GM18507 (cell line): ENCODE measurements at regions not wholly inside any gene's neighbourhood (a gene's known extent, or its start where the extent isn't known, plus 50 kb on each side); places are given as distances from the start of the nearest gene placed in this dataset.

Experiments used
- DNase-seq: peaks from one replicate; pipeline ENCODE4 v3.0.0; 2011; ENCODE audit warnings: low read depth; ENCODE audit not compliant: insufficient read length; ENCODE audit errors: extremely low spot score
- FAIRE-seq: peaks from 2 replicates; lab custom pipeline; 2011; peaks lifted over from hg19 to GRCh38; lab: Jason Lieb, UNC

GRCh38 chr19:30924069-30924636, 425.1 kb downstream of the TSHZ3 start:
- FAIRE-seq (no peak), DNase-seq (no peak)

- FAIRE-seq: no peak
Measured at GRCh38 chr19:30923621-30924020, 425.6 kb downstream of the TSHZ3 start.

GRCh38 chr19:30923096-30923495, 426.1 kb downstream of the TSHZ3 start:
- DNase-seq (no peak), FAIRE-seq (no peak)

More at GRCh38 chr19:30923621-30924020, 425.6 kb downstream of the TSHZ3 start:
- DNase-seq: no peak

GRCh38 chr19:30920222-30920621, 429.0 kb downstream of the TSHZ3 start:
- no peak for DNase-seq
- no peak for FAIRE-seq

- FAIRE-seq (no peak), DNase-seq (no peak)
Measured at GRCh38 chr19:30919737-30920136, 429.5 kb downstream of the TSHZ3 start.

DNA sequence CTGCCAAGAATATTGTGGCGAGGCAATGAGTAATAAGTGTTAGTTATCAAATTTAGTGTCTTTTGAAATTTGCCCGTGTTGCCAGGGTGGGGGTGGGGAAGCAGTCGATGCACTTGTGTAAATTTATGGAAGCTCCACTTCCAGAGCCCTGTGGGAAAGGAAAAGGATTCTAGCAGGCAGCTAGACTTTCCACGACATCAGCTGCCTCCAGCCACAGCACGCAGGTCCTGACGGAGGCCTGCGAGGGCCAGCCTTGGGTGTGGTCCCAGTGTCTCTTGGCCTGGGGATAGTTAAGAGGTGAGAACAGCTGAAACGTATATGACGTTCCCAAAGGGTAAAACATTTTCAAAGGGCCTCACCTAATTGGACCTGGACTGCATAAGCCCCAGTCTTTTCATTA, 433.0 kb downstream of the TSHZ3 start:
- no peak for DNase-seq
- no peak for FAIRE-seq

GRCh38 chr19:30911491-30911890, 437.7 kb downstream of the TSHZ3 start:
- no peak for DNase-seq
- no peak for FAIRE-seq

DNA sequence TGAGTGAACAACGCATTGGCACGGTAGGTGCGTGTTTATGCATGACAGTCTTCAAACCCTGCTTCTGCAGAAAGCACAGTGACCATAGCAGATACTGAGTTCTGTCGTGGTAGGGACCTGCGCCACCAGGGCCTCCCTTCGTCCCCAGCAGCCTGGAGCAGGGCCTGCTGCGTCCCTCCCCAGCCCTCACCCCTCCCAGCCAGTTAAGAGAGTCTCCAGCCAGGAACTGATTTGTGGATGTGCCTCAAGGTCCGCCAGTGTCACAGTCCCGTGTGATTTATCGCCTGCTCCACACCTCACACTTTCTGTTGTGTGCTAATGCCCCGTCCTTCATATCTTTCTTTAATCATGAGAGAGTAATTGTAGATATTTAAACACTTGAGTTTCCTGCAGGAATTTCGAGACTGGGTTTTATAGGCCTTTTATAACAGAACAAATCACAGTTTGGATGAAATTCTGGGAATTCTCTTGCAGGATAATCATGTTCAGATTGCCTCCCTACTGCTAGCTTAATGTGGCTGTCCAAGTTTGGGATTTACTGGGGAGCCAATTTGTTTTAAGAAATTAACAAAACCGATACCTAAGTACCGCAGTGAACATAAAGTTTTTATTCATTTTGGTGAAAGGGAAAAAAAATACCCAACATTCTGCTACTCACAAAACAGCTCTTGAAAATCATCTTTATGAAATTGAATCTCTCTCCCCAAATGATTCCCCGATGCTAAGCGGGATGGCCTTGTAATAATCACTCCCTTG, 438.6 kb downstream of the TSHZ3 start:
- FAIRE-seq: no peak

DNA sequence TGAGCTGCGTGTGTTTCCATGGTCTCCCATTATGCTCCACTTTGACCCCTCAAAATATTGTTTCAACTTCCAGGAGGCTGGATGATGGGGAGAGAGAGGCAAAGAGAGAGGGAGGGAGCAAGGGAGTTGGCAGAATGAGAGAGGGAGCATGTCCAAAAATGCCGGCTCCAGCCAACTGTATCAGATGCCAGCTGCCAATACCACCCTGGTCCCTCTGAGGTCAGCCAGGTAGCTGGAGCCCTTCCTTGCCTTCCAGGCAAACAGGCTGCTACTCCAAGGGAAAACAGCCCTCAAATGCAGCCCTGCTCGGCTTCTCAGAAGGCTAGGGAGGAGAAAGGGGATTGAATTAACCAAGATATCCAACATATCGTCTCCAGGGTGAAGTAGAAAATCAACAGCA, 440.0 kb downstream of the TSHZ3 start:
- DNase-seq (no peak), FAIRE-seq (no peak)

More for the DNA sequence above, 438.6 kb downstream of the TSHZ3 start:
- DNase-seq: no peak

- DNase-seq (no peak), FAIRE-seq (no peak)
Measured at GRCh38 chr19:30908262-30908771, 440.9 kb downstream of the TSHZ3 start.

DNA sequence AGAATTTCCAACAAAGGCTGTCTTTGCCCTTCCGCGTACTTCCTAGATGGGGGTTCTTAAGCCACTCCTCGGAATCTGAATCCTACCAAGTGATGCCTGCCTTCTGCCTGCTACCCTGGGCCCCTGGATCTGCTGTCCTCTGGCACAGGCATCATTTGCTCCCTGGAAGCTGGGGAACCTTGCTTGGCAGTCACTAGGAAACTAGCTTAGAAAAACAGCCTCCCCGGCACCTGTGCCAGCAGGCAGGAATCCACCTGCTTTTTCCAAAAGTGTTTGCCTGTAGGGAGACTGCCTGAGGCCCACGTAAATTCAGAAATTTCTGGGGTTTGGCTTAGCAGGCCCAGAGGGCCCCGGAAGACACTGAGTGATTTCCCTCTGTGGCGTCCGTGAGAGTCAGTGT, 442.4 kb downstream of the TSHZ3 start:
- FAIRE-seq (no peak), DNase-seq (no peak)

- DNase-seq: no peak
- FAIRE-seq: no peak
Measured at GRCh38 chr19:30900051-30900450, 449.2 kb downstream of the TSHZ3 start.

DNA sequence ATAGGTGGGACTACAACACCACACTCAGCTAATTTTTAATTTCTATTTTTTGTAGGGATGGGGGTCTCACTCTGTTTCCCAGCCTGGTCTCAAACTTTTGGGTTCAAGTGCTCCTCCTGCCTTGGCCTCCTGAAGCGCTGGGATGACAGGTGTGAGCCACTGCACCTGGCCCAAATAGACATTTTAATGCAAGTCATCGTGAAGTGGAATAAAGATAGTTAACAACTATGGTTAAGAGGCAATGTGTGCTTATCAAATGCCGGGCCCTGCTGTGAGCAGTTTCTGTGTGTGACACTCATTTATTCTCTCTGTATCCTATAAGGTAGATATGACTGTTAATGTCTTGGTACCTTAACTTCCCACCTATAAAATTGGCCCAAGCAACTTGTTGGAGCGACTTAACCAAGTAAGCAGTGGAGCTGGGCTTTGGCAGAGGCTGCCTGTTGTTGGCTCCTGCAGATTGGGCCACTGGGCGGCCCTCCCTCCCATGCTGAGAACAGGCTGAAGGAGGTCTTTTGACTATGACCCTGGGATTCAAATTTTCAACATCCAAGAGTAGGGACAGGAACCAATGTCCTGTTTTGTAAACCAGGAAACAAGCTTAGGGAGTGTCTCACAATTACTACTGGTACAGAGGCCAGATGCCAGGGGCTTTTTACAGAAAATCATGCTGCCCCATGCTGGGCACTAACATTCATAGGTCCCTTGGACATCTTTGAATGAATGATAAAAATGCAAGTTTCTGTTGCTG, 450.7 kb downstream of the TSHZ3 start:
- DNase-seq: no peak
- no peak for FAIRE-seq

- DNase-seq (no peak), FAIRE-seq (no peak)
Measured at GRCh38 chr19:30897553-30897952, 451.7 kb downstream of the TSHZ3 start.

- FAIRE-seq (no peak), DNase-seq (no peak)
Measured at GRCh38 chr19:30897034-30897433, 452.2 kb downstream of the TSHZ3 start.

DNA sequence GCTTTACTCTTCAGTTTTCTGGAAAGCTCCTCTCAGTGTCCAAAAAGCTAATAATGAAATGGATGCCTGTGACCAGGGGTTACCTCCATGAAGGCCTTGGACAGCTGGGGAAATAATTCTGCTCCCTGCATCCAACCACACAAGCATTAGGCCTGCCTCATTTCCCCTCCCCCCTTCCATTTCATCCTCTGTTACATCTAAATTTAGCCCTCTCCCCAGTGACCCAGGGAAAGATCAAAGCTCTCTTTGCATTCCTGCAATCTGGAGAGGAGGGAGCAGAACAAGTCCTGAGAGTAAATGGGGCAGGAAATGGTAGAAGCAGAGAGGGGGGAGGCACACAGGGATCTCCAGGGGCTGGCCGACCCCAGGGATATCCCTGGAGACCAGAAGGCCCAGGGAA, 452.7 kb downstream of the TSHZ3 start:
- FAIRE-seq: no peak

DNA sequence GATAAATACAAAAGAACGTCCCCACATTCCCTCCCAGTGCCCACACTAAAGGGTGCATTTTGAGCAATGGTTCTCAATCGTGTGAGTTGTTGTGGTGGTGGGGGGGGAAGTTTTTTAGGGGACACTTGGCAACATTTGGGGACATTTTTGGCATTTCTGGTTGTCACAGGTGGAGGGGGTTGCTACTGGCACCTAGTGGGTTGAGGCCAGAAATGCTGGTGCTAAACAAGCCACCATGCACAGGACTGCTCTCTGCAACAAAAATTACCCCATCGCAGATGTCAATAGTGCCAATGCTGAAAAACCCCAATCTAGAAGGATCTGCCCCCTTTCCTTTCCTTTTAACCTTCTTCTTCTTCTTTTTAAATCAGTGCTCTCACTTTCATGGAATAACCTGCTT, 453.3 kb downstream of the TSHZ3 start:
- FAIRE-seq: no peak
- no peak for DNase-seq

More for the DNA sequence above, 452.7 kb downstream of the TSHZ3 start:
- DNase-seq: no peak

GRCh38 chr19:30891051-30891450, 458.2 kb downstream of the TSHZ3 start:
- FAIRE-seq (no peak), DNase-seq (no peak)

GRCh38 chr19:30890033-30890432, 459.2 kb downstream of the TSHZ3 start:
- FAIRE-seq (no peak), DNase-seq (no peak)

GRCh38 chr19:30888937-30889336, 460.3 kb downstream of the TSHZ3 start:
- FAIRE-seq: no peak
- no peak for DNase-seq
